ENCODE measurements at regions not wholly inside any gene's neighbourhood (a gene's known extent, or its start where the extent isn't known, plus 50 kb on each side); places are given as distances from the start of the nearest gene placed in this dataset.
"Not testable (repeated sequence)": the region's sequence is repeated elsewhere in the genome, so short reads cannot be mapped to it uniquely, and the experiment has no call there.

DNA sequence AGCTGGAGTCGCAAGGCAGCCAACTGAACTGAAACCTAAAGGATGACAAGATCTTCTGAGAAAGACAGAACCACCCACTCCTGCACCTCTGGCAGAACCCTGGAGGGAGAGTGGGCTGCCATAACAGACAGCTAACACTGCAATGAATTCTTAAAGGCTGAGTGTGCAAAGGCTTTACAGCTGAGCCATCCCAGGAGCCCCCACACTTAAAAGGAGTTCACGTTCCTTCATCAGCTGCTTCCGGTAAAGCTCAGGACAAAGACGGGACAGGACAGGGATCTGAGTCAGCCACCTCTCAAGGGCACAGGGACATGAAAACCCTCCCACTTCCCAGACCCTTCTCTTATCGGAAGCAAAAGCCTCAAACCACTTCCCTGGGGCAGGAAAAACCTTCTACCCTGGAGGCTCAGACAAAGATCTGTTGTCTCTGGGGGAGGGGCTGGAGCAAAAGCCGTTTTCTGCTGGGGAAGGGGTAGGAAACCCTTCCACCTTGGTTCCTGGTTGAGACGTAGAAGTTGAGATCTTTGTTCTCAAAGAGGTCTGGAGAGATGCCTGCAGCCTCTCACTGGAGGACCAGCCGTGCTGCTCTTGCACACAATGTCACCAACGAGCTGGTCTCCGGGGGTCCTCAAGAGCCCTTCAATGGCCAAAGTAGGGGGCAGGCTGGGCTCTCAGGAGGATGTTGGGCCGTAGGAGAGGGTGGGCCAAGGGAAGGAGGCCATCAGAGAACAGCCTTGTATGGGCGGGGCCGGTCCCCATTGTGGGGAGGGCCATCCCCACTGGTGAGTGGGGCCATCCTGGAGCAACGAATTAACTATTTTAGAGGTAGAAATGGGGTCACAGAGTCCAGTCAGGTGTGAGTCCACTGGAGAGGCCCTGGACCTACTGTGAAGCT, 452.4 kb downstream of the PTPRU start:
- Mint-ChIP-seq H3K36me3 (ENCODE audit: low read depth) (no peaks in the 10 kb centered on the region), H3K4me3 (no peak overlapping the region), H3K27ac (no peak overlapping the region), H3K27me3 (peaks cover 18% of the 10 kb centered on the region), H3K4me1 (ENCODE audit: low read depth) (peaks cover 5% of the 10 kb centered on the region), H3K9me3 (no peaks in the 10 kb centered on the region)
- intact Hi-C loops (cut with micrococcal nuclease), result no loop called here

- H3K4me1 Mint-ChIP-seq (ENCODE audit: low read depth), result peaks cover 5% of the 10 kb centered on the region
- no peak overlapping the region for H3K27ac Mint-ChIP-seq
Measured at GRCh38 chr1:29687601-29688244, 451.4 kb downstream of the PTPRU start.

DNA sequence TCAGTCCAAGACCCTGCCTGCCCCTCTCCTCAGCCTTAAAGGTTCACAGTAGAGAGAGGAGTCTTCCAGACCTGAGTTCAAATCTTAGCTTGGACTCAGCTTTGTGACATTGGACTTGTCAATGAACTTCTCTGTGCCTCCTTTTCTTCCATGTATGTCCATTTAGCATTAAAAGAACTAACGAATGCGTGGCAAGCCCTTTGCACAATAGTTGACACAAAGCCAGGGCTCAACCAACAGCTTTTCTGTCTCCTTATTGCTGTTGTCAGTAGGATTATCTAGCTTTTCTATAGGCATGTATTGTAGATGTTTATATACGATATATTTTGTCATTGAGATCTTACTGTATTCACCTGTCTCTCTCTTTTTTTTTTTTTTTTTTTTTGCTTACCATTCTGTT, 450.8 kb downstream of the PTPRU start:
- H3K9me3 Mint-ChIP-seq, result no peaks in the 10 kb centered on the region
- H3K36me3 Mint-ChIP-seq (ENCODE audit: low read depth), result no peaks in the 10 kb centered on the region
- no peak overlapping the region for H3K4me3 Mint-ChIP-seq
- no peak overlapping the region for H3K27ac Mint-ChIP-seq
- H3K4me1 Mint-ChIP-seq (ENCODE audit: low read depth), result peaks cover 3% of the 10 kb centered on the region
- peaks cover 18% of the 10 kb centered on the region for H3K27me3 Mint-ChIP-seq
- intact Hi-C loops (cut with micrococcal nuclease), result no loop called here

More at GRCh38 chr1:29687601-29688244, 451.4 kb downstream of the PTPRU start:
- no peaks in the 10 kb centered on the region for H3K9me3 Mint-ChIP-seq
- H3K36me3 Mint-ChIP-seq (ENCODE audit: low read depth), result no peaks in the 10 kb centered on the region
- intact Hi-C loops (cut with micrococcal nuclease), result no loop called here
- H3K4me3 Mint-ChIP-seq, result no peak overlapping the region
- H3K27me3 Mint-ChIP-seq, result peaks cover 18% of the 10 kb centered on the region

- Mint-ChIP-seq H3K4me3 (no peak overlapping the region), H3K27ac (no peak overlapping the region), H3K36me3 (ENCODE audit: low read depth) (no peaks in the 10 kb centered on the region), H3K27me3 (peaks cover 18% of the 10 kb centered on the region), H3K4me1 (ENCODE audit: low read depth) (no peaks in the 10 kb centered on the region), H3K9me3 (no peaks in the 10 kb centered on the region)
- intact Hi-C loops (cut with micrococcal nuclease), result no loop called here
Measured at GRCh38 chr1:29686012-29686930, 449.9 kb downstream of the PTPRU start.

GRCh38 chr1:29685387-29685786, 449.1 kb downstream of the PTPRU start:
- intact Hi-C loops (cut with micrococcal nuclease), result no loop called here
- Mint-ChIP-seq H3K27ac (no peak overlapping the region), H3K36me3 (ENCODE audit: low read depth) (no peaks in the 10 kb centered on the region), H3K4me3 (no peak overlapping the region), H3K27me3 (peaks cover 18% of the 10 kb centered on the region), H3K9me3 (no peaks in the 10 kb centered on the region), H3K4me1 (ENCODE audit: low read depth) (no peaks in the 10 kb centered on the region)

DNA sequence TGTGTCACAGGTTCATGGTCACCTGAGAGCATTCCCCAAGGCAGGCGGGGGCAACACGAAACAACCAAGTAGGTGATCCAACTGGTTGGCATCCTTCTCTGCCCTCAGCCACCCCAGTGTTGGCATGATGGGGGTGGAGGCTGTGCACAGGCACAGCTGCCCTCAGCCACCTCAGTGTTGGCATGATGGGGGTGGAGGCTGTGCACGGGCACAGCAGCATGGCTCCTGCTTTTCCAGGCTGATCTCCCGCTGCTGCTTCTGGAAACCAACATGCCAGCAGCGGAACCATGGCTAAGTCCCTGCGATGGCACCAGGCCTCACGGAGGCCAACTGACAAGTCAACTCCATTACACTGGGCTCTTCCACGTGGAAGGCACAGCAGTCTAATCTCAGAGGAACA, 447.8 kb downstream of the PTPRU start:
- H3K27me3 Mint-ChIP-seq, result peaks cover 13% of the 10 kb centered on the region
- H3K4me3 Mint-ChIP-seq, result no peak overlapping the region
- H3K4me1 Mint-ChIP-seq (ENCODE audit: low read depth), result no peaks in the 10 kb centered on the region
- H3K9me3 Mint-ChIP-seq, result no peaks in the 10 kb centered on the region
- intact Hi-C loops (cut with micrococcal nuclease), result no loop called here
- no peak overlapping the region for H3K27ac Mint-ChIP-seq
- no peaks in the 10 kb centered on the region for H3K36me3 Mint-ChIP-seq (ENCODE audit: low read depth)

GRCh38 chr1:29683472-29683871, 447.1 kb downstream of the PTPRU start:
- no peak overlapping the region for H3K27ac Mint-ChIP-seq
- intact Hi-C loops (cut with micrococcal nuclease), result no loop called here
- H3K4me3 Mint-ChIP-seq, result no peak overlapping the region
- H3K9me3 Mint-ChIP-seq, result no peaks in the 10 kb centered on the region
- H3K27me3 Mint-ChIP-seq, result peaks cover 9% of the 10 kb centered on the region
- H3K4me1 Mint-ChIP-seq (ENCODE audit: low read depth), result no peaks in the 10 kb centered on the region
- no peaks in the 10 kb centered on the region for H3K36me3 Mint-ChIP-seq (ENCODE audit: low read depth)

DNA sequence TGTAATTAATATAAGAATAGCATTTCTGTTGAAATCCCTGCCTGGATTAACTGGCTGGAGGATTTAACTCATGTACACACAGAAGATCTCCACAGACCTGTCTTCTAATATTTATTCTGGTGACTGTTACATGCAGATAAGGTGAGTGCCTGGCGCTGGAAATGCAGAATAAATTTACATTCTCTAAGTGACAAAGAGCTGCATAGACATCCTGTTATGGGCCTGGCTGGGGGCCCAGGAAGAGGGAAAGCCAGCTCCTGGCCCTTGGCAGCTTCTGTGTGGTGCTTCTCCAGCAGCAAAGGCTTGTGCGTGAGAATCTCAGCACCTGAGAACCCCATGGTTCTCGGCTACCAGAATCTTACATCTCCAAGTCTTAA, 446.6 kb downstream of the PTPRU start:
- Mint-ChIP-seq H3K27ac (no peak overlapping the region), H3K9me3 (no peaks in the 10 kb centered on the region), H3K36me3 (ENCODE audit: low read depth) (no peaks in the 10 kb centered on the region), H3K27me3 (peaks cover 9% of the 10 kb centered on the region), H3K4me1 (ENCODE audit: low read depth) (no peaks in the 10 kb centered on the region), H3K4me3 (no peak overlapping the region)
- intact Hi-C loops (cut with micrococcal nuclease), result no loop called here

DNA sequence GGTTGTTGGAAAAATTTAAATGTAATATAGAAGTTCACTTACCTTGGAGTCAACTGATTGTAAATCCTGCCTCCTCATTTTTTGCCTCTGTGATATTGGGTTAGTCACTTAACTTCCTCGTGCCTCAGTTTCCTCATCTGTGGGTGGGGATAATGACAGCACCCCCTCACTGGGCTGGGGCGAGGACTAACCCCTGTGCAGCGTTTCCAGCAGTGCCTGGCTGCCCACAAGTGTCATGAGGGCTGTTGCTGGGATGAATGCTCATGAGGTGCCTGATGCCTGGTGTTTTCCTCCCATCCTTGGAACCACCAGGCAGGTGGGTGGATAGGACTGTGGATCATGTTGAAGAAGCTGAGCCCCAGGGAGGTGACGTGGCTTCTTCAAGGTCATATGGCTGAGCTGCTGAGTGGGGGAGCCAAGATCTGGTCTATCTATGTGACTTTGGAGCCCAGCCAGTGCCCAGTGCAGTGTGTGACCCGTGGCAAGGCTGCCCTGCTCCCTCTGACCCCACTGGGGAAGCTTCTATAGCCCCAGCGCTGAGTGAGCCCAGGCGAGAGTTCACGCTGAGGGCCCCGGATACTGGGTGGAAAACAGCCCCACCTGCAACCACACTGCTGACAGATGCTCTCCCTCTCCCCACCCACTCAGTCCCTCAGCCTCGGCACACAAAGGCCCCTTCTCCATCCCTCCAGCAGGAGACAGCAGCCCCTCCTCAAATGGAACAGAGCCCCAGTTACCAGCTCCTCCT, 446.0 kb downstream of the PTPRU start:
- Mint-ChIP-seq H3K4me1 (ENCODE audit: low read depth) (no peaks in the 10 kb centered on the region), H3K27ac (no peak overlapping the region), H3K27me3 (peaks cover 5% of the 10 kb centered on the region), H3K9me3 (no peaks in the 10 kb centered on the region), H3K4me3 (no peak overlapping the region), H3K36me3 (ENCODE audit: low read depth) (no peaks in the 10 kb centered on the region)
- intact Hi-C loops (cut with micrococcal nuclease), result no loop called here

GRCh38 chr1:29681416-29681815, 445.1 kb downstream of the PTPRU start:
- H3K4me1 Mint-ChIP-seq (ENCODE audit: low read depth); H3K9me3 Mint-ChIP-seq; H3K4me3 Mint-ChIP-seq; H3K27me3 Mint-ChIP-seq; H3K36me3 Mint-ChIP-seq (ENCODE audit: low read depth); H3K27ac Mint-ChIP-seq; intact Hi-C loops (cut with micrococcal nuclease): not testable (repeated sequence)

DNA sequence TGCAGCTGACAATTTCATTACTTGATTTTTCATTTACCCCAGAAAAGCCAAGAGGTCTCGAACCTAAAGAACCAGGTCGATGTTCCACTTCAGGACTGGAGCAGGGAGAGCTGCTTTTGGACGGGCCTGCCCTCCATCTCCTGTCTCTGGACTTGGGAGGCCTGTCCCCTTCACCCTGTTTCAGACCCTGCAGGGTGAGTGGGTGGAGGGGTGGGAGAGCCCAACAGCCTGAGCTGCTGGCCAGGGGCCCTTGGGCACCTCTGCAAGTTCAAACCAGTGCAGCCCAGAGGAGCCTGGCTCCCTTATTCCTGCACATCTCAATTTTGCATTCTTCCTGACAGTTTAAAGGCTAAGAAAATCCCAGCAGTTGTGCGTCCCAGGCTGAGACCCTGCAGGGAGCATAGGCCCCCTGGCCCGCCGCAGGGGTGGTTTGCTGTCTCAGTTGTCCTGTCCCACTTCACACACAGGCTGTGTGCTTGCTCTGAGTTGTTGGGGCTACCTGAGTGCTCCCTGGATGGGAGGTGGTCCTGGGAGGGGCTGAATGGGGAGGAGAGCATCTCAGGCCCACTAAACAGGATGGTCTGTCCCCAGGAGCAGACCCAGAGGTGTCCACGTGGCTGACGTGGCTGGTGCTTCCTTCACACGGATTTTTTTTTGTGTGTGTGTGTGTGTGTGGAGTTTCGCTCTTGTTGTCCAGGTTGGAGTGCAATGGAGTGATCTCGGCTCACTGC, 443.7 kb downstream of the PTPRU start:
- peaks cover 2% of the 10 kb centered on the region for H3K27me3 Mint-ChIP-seq
- H3K4me1 Mint-ChIP-seq (ENCODE audit: low read depth), result no peaks in the 10 kb centered on the region
- intact Hi-C loops (cut with micrococcal nuclease), result no loop called here
- no peaks in the 10 kb centered on the region for H3K9me3 Mint-ChIP-seq
- H3K36me3 Mint-ChIP-seq (ENCODE audit: low read depth), result no peaks in the 10 kb centered on the region
- no peak overlapping the region for H3K27ac Mint-ChIP-seq
- no peak overlapping the region for H3K4me3 Mint-ChIP-seq

DNA sequence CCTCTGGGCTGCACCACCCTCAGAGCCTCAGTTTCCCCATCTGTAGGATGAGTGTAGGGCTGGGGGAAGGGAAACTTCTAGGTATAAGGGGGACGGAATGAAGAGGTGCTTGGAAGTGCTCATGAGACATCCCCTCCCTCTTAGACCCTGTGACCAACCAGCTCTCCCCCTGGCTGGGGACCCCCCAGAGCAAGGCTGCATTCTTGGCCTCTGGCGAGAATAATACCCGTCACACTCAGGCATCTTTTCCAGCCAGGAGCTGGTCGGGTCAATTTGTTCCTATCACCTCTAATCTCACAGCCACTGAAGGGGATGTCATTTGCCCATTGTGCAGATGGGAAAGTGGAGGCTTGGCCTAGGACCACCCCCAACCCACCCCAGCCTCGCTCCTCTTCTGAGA, 443.0 kb downstream of the PTPRU start:
- Mint-ChIP-seq H3K27ac (no peak overlapping the region), H3K4me1 (ENCODE audit: low read depth) (no peaks in the 10 kb centered on the region), H3K27me3 (peaks cover 2% of the 10 kb centered on the region), H3K4me3 (no peak overlapping the region), H3K36me3 (ENCODE audit: low read depth) (no peaks in the 10 kb centered on the region), H3K9me3 (no peaks in the 10 kb centered on the region)
- intact Hi-C loops (cut with micrococcal nuclease), result no loop called here

Data from dendritic cell treated with granulocyte-macrophage colony-stimulating factor and Interleukin-4, amounts not matched to agents 40 ng/mL and 50 ng/mL, for 4 days (primary cell).